ENCODE measurements at regions not wholly inside any gene's neighbourhood (a gene's known extent, or its start where the extent isn't known, plus 50 kb on each side); places are given as distances from the start of the nearest gene placed in this dataset.

GRCh38 chr5:104199771-104200170, 637.2 kb upstream of the NUDT12 start:
- no peak for DNase-seq

GRCh38 chr5:104198156-104198555, 635.6 kb upstream of the NUDT12 start:
- DNase-seq = no peak

DNA sequence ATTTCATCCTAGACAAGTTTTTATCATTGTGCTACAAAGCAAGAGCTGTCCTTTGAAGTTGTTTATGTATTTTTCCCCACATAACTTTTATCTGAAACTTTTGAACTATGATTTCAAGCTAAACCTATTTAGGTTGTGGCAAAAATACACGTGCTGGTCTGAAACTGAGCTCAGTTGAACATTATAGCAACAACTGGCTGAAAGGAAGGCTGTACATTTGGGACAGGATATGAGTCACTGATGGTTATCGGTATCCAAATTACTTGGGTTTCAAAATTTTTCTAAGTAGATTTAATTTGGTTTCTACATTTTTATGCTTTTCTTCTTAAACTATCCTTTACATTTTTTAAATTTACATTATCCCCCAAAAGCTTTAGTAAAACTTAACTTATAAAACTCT, 627.3 kb upstream of the NUDT12 start:
- DNase-seq = no peak

GRCh38 chr5:104189031-104189430, 626.4 kb upstream of the NUDT12 start:
- no peak for DNase-seq

GRCh38 chr5:104187656-104188055, 625.1 kb upstream of the NUDT12 start:
- no peak for DNase-seq

- DNase-seq = no peak
Observed at GRCh38 chr5:104186510-104186909, 623.9 kb upstream of the NUDT12 start.

DNA sequence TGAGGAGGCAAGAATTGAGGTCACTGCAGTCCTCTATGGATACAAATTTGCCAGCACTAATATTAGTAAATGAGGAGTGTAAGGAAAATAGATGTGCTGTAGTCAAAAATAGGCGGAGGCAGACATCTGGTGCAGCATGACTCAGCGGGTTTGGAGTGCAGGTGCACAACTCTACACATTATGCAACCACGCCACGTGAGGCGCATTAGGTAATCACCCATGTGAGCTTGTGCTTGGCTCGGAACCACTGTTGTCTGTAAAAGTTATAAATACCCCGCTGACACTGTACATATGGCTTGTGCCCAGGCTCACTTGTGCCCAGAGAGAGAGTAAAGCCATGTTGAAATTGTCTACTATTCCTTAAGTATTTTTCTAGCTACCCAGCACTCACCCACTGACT, 623.5 kb upstream of the NUDT12 start:
- no peak for DNase-seq

DNA sequence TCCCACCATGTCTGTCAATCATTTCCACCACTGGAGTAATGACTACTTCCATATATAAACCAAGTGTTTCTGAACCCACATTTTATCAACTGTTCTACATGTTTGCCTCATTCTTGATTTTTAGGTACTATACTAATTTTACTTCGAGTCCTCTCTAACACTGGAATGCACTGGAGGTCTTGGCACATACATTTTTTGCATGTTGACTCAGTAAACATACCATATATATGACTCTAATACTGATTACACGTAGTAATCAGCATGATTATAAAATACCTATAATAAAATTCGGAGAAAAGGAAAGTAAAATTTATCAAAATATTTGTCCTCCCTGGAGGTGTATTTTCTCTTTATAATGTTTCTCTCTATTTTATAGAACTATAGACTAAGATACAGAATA, 621.7 kb upstream of the NUDT12 start:
- no peak for DNase-seq

DNA sequence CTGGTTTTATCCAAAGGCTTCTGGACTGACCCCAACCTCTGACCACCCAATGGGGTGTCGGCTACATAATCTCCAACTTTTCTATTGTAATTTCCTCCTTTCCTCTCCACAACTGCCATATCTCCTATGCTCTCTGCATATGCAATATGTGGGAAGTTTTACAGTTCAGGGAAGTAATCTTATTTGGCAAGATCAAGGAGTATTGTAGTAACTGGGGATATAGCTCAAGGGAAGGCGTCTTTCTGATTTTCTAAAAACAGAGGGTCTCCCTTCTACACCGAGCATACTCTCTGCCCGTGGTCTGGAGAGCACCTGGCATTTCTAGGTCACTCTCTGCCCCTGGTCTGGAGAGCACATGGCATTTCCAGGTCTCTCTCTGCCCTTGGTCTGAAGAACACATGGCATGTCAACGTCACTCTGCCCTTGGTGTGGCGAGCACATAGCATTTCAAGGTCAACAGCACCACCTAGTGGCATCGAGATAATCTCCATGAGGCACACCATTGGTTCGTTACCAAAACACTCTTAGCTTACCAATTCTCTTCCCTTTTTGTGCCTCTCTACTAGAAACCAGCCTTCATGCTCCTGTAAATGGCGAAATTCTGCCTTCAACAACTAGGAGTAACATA, 616.4 kb upstream of the NUDT12 start:
- peak; percentile 44 for DNase-seq

- no peak for DNase-seq
Observed at GRCh38 chr5:104178066-104178465, 615.5 kb upstream of the NUDT12 start.

- no peak for DNase-seq
Observed at GRCh38 chr5:104177651-104178050, 615.1 kb upstream of the NUDT12 start.

- no peak for DNase-seq
Observed at GRCh38 chr5:104172976-104173375, 610.4 kb upstream of the NUDT12 start.

DNA sequence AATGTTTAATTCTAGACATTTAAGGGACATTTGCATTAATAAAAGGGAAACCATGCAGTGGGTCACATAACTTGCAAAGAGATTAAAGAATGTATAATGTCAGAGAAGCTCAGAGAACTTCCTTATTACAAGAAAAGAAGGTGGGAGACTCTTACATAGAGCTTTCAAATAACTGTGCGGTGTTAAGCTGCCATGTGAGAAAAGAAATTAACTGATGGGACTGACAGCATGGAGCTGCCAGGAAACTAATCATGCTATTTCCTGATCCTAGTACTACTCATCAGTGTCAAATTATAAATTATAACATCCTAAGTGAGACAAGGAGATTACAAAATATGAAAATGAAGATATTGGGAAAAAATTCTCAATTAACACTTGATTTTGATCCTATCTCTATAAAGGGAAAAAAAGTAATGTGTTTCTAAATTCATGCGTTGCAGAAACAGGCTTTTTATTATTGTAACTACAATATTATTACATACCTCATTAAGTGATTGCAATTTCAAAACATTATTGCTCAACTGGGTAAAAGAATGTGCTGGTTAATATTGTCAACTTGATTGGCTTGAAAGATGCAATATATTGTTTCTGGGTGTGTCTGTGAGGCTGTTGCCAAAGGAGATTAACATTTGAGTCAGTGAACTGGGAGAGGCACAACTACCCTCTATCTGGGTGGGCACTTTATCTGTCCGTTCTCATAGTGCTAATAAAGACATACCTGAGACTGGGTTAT, 609.5 kb upstream of the NUDT12 start:
- DNase-seq = no peak

DNA sequence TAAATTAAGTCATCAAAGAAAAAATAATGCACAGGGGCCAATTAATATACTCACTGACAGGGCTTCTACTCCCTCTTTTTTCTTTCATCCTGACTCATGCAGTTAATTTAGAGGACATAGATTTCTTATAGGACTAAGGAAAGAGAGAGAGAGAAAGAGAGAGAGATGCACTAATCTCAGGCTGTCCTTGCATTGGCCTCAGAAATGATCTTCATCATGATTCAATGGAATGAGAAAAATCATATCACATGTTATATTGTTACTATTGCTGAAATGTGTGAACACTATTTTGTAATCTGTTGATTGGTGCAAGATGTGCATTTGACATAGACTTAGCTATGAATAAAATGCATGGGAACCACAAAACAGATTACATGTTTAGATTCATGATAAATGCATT, 608.3 kb upstream of the NUDT12 start:
- DNase-seq = no peak

- no peak for DNase-seq
Observed at GRCh38 chr5:104146652-104147051, 584.1 kb upstream of the NUDT12 start.

- no peak for DNase-seq
Observed at GRCh38 chr5:104139840-104140239, 577.3 kb upstream of the NUDT12 start.

DNA sequence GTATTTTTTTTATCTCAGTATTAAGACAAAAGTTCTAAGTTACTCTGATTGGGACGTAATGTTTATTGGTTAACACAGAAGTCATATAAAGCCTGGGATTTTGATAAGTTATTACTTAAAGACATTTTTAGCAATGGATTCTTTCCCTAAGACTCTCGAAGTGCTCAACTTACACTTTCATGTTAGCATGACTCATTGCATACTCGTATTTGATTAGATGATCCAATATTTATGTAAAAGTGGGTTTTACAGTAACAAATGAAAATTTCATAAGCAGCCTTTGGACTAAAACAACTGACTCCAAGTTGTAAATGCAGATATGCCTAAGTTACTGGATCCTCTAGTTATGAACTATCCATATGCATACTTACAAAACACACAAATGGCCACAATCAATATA, 567.7 kb upstream of the NUDT12 start:
- DNase-seq = no peak

GRCh38 chr5:104128348-104128747, 565.8 kb upstream of the NUDT12 start:
- DNase-seq = no peak

DNA sequence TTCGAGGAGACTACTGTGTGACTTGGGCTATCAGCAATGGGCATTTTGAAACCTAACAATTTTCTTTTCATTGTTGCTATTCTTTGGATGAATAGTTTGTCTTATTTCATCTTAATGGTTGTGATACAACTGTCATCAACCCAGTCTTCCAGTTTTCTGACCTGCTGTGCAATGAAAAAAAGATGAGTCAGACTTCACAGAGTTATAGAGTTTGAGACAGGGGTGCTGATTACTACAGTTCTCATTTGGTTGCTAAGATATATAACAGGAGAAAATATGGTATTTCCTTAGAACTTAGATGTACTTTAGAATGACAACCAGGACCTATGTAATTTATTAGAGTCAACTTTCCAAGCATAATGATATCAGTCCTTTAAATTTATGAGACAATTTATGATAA, 564.4 kb upstream of the NUDT12 start:
- DNase-seq = no peak

DNA sequence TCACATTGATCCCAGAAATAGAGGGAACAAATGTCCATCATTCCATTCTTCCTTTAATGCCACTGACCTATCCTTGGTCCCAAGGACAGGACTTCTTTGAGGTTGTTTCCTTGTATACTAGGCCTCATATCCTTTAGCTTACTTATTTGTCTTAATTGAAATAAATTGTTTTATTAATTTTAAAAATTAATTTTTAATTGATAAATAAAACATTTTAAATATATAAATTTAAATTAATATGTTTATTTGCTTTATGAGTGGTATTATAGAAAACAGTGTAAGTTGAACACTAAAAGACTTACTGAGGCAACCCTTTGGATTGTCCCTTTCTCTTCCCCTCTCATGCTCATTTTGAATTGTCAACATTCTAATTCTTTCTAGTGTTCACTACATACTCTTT, 556.9 kb upstream of the NUDT12 start:
- DNase-seq = no peak

- DNase-seq = no peak
Observed at GRCh38 chr5:104111632-104112031, 549.0 kb upstream of the NUDT12 start.

GRCh38 chr5:104096451-104096850, 533.9 kb upstream of the NUDT12 start:
- no peak for DNase-seq

DNA sequence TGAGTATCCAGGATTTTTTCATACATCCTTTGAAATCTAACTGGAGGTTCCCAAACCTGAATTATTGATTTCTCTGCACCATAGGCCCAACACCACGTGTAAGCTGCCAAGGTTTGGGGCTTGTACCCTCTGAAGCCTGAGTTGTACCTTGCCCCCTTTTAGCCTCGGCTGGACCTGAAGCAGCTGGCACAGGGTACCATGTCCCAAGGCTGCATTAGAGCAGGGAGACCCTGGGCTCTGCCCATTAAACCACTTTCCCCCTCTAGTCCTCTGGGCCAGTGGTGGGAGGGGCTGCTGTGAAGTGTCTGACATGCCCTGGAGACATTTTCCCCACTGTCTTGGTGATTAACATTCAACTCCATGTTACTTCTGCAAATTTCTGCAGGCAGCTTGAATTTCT, 532.9 kb upstream of the NUDT12 start:
- no peak for DNase-seq

- DNase-seq = no peak
Observed at GRCh38 chr5:104088876-104089778, 526.5 kb upstream of the NUDT12 start.
